Parathyroid adenoma (tissue), 2 donors: ENCODE measurements at regions not wholly inside any gene's neighbourhood (a gene's known extent, or its start where the extent isn't known, plus 50 kb on each side); places are given as distances from the start of the nearest gene placed in this dataset.

Experiments used
- H2AFZ ChIP-seq: fragments of 300-600 bp; sonication (generic); one replicate; pipeline ENCODE4 v1.7.0; 2017; ENCODE audit warnings: antibody characterized with exemption, mild to moderate bottlenecking
- H3K27ac ChIP-seq: fragments of 300-600 bp; sonication (generic); one replicate; pipeline ENCODE4 v1.7.0; 2017
- H3K27me3 ChIP-seq: fragments of 300-600 bp; sonication (generic); one replicate; pipeline ENCODE4 v1.7.0; 2017; ENCODE audit warnings: low read length; ENCODE audit not compliant: control insufficient read depth, insufficient read depth
- H3K36me3 ChIP-seq: fragments of 300-600 bp; sonication (generic); one replicate; pipeline ENCODE4 v1.7.0; 2017; ENCODE audit warnings: low read length; ENCODE audit not compliant: control insufficient read depth, insufficient read depth
- H3K4me1 ChIP-seq: fragments of 300-600 bp; sonication (generic); one replicate; pipeline ENCODE4 v1.7.0; 2017; ENCODE audit warnings: control low read depth
- H3K4me2 ChIP-seq: fragments of 300-600 bp; sonication (generic); one replicate; pipeline ENCODE4 v1.7.0; 2017; ENCODE audit warnings: low read length
- H3K4me3 ChIP-seq: fragments of 300-600 bp; sonication (generic); one replicate; pipeline ENCODE4 v1.7.0; 2017; ENCODE audit warnings: low read depth, low read length
- H3K79me2 ChIP-seq: fragments of 300-600 bp; sonication (generic); one replicate; pipeline ENCODE4 v1.7.0; 2017; ENCODE audit warnings: control low read depth
- H3K9ac ChIP-seq: fragments of 300-600 bp; sonication (generic); one replicate; pipeline ENCODE4 v1.7.0; 2017; ENCODE audit warnings: mild to moderate bottlenecking
- H3K9me3 ChIP-seq: fragments of 300-600 bp; sonication (generic); one replicate; pipeline ENCODE4 v1.7.0; 2017; ENCODE audit warnings: low read length; ENCODE audit not compliant: control insufficient read depth
- CTCF ChIP-seq: fragments of 300-600 bp; sonication (generic); IDR thresholded peaks from one replicate; pipeline ENCODE4 v1.7.0; 2017; ENCODE audit warnings: antibody characterized with exemption, mild to moderate bottlenecking
- donor health status: primary hyperparathyroidism.

- TF ChIP-seq CTCF, result no peak
- Histone ChIP-seq H3K36me3 (no peaks in the 10 kb centered on the region), H3K4me3 (no peak overlapping the region), H3K27ac (peak overlapping the region; percentile 78), H3K79me2 (no peaks in the 10 kb centered on the region), H3K9me3 (no peaks in the 10 kb centered on the region), H2AFZ (peak overlapping the region; percentile 6), H3K9ac (no peak overlapping the region), H3K4me1 (peaks cover 26% of the 10 kb centered on the region), H3K4me2 (no peak overlapping the region), H3K27me3 (no peaks in the 10 kb centered on the region)
Observed at GRCh38 chr6:29999416-29999815, 57.1 kb downstream of the HLA-A start.

GRCh38 chr6:30000156-30000791, 57.9 kb downstream of the HLA-A start:
- Histone ChIP-seq H3K4me3 (no peak overlapping the region), H3K4me2 (no peak overlapping the region), H3K4me1 (peaks cover 26% of the 10 kb centered on the region), H3K36me3 (no peaks in the 10 kb centered on the region), H3K27ac (peak overlapping the region; percentile 78), H2AFZ (no peak overlapping the region), H3K9me3 (no peaks in the 10 kb centered on the region), H3K27me3 (no peaks in the 10 kb centered on the region), H3K9ac (no peak overlapping the region), H3K79me2 (no peaks in the 10 kb centered on the region)
- TF ChIP-seq CTCF, result no peak

GRCh38 chr6:30002871-30003270, 58.2 kb upstream of the POLR1H start:
- Histone ChIP-seq H3K9me3 (no peaks in the 10 kb centered on the region), H3K27me3 (no peaks in the 10 kb centered on the region), H3K27ac (no peak overlapping the region), H3K36me3 (no peaks in the 10 kb centered on the region), H3K9ac (no peak overlapping the region), H3K4me1 (peaks cover 26% of the 10 kb centered on the region), H3K4me2 (no peak overlapping the region), H2AFZ (no peak overlapping the region), H3K79me2 (no peaks in the 10 kb centered on the region), H3K4me3 (no peak overlapping the region)
- TF ChIP-seq CTCF, result no peak

GRCh38 chr6:30005482-30005881, 55.6 kb upstream of the POLR1H start:
- TF ChIP-seq CTCF, result no peak

More at GRCh38 chr6:30005482-30005881, 55.6 kb upstream of the POLR1H start:
- Histone ChIP-seq H3K79me2 (peaks cover 5% of the 10 kb centered on the region), H3K4me2 (no peak overlapping the region), H3K4me1 (peaks cover 10% of the 10 kb centered on the region), H3K27me3 (no peaks in the 10 kb centered on the region), H3K27ac (peak overlapping the region; percentile 74), H3K36me3 (no peaks in the 10 kb centered on the region), H3K9me3 (no peaks in the 10 kb centered on the region), H2AFZ (peak overlapping the region; percentile 97), H3K9ac (no peak overlapping the region), H3K4me3 (no peak overlapping the region)
